Breast epithelium (tissue), 4 donors: ENCODE measurements at regions not wholly inside any gene's neighbourhood (a gene's known extent, or its start where the extent isn't known, plus 50 kb on each side); places are given as distances from the start of the nearest gene placed in this dataset.
"Not testable (repeated sequence)": the region's sequence is repeated elsewhere in the genome, so short reads cannot be mapped to it uniquely, and the experiment has no call there.

Source experiments
- DNase-seq, 2 donors: peaks; one replicate each; pipeline ENCODE4 v3.0.0-alpha.2; 2019; ENCODE audit warnings: low spot score in 2 of 2
- H3K27ac ChIP-seq, 2 donors: fragments of 200-600 bp; sonication (generic) in 1 of 2; one replicate each; pipeline ENCODE4 v1.5.1; 2016 to 2019; ENCODE audit warnings: mild to moderate bottlenecking in 1 of 2
- H3K27me3 ChIP-seq, 2 donors: fragments of 200-600 bp; sonication (generic) in 1 of 2; one replicate each; pipeline versions ENCODE4 v1.5.1 to v1.6.0; 2017 to 2019; ENCODE audit warnings: control low read depth in 1 of 2, mild to moderate bottlenecking in 1 of 2
- H3K36me3 ChIP-seq: fragments of 200-600 bp; one replicate; pipeline ENCODE4 v1.5.1; 2019
- H3K4me1 ChIP-seq, 2 donors: fragments of 200-600 bp; sonication (generic); one replicate each; pipeline ENCODE4 v1.5.1; 2016 to 2019; ENCODE audit warnings: control low read depth in 1 of 2
- H3K4me3 ChIP-seq, 3 donors: fragments of 200-600 bp; sonication (generic); 1 replicate in 2 of 3; 2 replicates in 1 of 3; pipeline ENCODE4 v1.5.1; 2016 to 2019; ENCODE audit warnings: mild to moderate bottlenecking in 3 of 3, moderate library complexity in 2 of 3
- H3K9me3 ChIP-seq, 2 donors: fragments of 200-600 bp; sonication (generic) in 1 of 2; one replicate each; pipeline ENCODE4 v1.5.1; 2016 to 2019; ENCODE audit warnings: control low read depth in 1 of 2
- POLR2A ChIP-seq: fragments of 450-650 bp; IDR thresholded peaks from one replicate; pipeline ENCODE4 v1.6.1; 2016; ENCODE audit warnings: antibody characterized with exemption, mild to moderate bottlenecking, moderate library complexity
- POLR2AphosphoS5 ChIP-seq, 3 donors: sonication (generic); formaldehyde crosslinking; IDR thresholded peaks; one replicate each; pipeline ENCODE4 v1.6.1; 2017; ENCODE audit warnings: antibody characterized with exemption in 3 of 3
- intact Hi-C: fragments of 100-400 bp; cut with DNase I; formaldehyde crosslinking; loops from one replicate; pipeline ENCODE4 v1.15.1; 2023; ENCODE audit warnings: low total_unique reads
- TF ChIP-seq, protein P1 (sequence below), 3 donors: fragments of 450-650 bp; IDR thresholded peaks; one replicate each; pipeline ENCODE4 v1.5.1; 2016 to 2017; ENCODE audit warnings: antibody characterized with exemption in 3 of 3, mild to moderate bottlenecking in 3 of 3, moderate library complexity in 3 of 3

DNA sequence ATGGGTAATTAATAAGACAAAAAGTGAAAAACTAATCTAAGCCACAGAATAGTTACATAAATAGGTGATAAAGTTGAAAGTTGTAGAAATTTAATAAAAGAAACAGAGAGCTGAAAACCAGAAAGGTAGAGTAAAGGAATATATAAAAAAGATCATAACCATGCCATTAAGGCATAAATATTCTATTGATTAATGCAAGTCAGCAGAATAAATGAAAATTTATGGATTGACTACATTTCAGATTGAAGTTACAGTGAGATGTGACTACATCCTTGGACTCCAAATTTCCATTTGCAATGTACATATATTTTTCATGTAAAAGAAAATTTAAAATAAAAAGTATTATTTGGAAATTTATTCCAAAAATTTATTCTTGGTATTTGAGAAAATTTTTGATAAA lies 1225.7 kb downstream of the OTOL1 start:
- TF ChIP-seq, protein P1, sequence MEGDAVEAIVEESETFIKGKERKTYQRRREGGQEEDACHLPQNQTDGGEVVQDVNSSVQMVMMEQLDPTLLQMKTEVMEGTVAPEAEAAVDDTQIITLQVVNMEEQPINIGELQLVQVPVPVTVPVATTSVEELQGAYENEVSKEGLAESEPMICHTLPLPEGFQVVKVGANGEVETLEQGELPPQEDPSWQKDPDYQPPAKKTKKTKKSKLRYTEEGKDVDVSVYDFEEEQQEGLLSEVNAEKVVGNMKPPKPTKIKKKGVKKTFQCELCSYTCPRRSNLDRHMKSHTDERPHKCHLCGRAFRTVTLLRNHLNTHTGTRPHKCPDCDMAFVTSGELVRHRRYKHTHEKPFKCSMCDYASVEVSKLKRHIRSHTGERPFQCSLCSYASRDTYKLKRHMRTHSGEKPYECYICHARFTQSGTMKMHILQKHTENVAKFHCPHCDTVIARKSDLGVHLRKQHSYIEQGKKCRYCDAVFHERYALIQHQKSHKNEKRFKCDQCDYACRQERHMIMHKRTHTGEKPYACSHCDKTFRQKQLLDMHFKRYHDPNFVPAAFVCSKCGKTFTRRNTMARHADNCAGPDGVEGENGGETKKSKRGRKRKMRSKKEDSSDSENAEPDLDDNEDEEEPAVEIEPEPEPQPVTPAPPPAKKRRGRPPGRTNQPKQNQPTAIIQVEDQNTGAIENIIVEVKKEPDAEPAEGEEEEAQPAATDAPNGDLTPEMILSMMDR (IDR thresholded peaks at IDR 0.05): no peak
- TF ChIP-seq POLR2A (no peak), POLR2AphosphoS5 (IDR thresholded peaks at IDR 0.05) (no peak)
- DNase-seq: no peak
- Histone ChIP-seq H3K9me3 (no peaks in the 10 kb centered on the region), H3K27me3 (no peaks in the 10 kb centered on the region), H3K27ac (no peak overlapping the region), H3K36me3 (no peaks in the 10 kb centered on the region), H3K4me1 (no peaks in the 10 kb centered on the region), H3K4me3 (no peak overlapping the region)
- intact Hi-C loops: no loop called here

DNA sequence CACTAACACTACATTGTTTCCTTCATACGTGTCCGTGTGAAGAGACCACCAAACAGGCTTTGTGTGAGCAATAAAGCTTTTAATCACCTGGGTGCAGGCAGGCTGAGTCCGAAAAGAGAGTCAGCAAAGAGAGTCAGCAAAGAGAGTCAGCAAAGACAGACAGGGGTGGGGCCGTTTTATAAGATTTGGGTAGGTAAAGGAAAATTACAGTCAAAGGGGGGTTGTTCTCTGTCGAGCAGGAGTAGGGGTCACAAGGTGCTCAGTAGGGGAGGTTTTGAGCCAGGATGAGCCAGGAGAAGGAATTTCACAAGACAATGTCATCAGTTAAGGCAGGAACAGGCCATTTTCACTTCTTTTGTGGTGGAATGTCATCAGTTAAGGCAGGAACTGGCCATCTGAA lies 1226.2 kb downstream of the OTOL1 start:
- H3K9me3 ChIP-seq, intact Hi-C loops, H3K27me3 ChIP-seq, DNase-seq, H3K4me1 ChIP-seq, H3K27ac ChIP-seq, H3K36me3 ChIP-seq, H3K4me3 ChIP-seq: not testable (repeated sequence)

DNA sequence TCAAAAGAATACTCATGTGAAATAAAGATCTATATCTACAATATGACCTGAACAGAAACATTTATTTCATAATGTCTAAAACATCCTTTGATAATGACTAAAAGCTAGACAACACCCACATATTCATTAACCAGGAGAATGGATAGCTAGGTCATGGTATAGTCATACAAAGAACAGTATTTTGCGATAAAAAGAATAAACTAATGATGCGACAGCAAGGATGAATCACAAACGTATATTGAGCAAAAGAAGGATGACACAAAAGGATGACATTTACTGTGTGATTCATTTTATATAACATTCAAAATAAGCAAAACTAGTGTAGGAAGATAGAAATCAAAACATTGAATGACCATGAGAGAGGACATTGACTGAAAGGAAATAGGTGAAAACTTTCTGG lies 1233.1 kb downstream of the OTOL1 start:
- no peaks in the 10 kb centered on the region for H3K36me3 ChIP-seq
- TF ChIP-seq POLR2AphosphoS5 (IDR thresholded peaks at IDR 0.05): no peak
- TF ChIP-seq, protein P1 (IDR thresholded peaks at IDR 0.05): no peak
- TF ChIP-seq POLR2A: no peak

DNA sequence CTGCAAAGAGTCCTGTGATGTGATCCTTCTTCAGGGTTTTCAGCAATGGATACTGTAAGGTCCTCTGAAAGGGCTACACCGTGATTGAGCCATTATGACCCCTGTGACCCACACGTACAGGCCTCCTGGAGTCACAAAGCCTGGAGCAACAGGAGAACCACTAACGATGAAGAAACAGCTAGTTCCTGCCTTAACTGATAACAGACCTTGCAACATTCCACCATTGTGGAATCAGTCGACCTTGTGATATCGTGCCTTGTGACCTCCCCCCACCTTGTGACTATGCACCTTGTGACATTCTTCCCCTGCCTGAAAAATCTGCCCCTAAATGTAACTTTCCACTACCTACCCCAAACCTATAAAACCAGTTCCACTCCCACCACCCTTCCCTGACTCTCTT lies 1235.4 kb downstream of the OTOL1 start:
- H3K27ac ChIP-seq, H3K27me3 ChIP-seq, intact Hi-C loops, H3K9me3 ChIP-seq, H3K4me1 ChIP-seq, H3K4me3 ChIP-seq, H3K36me3 ChIP-seq, DNase-seq: not testable (repeated sequence)

More for the DNA sequence above, 1233.1 kb downstream of the OTOL1 start:
- no peaks in the 10 kb centered on the region for H3K4me1 ChIP-seq
- H3K9me3 ChIP-seq: no peaks in the 10 kb centered on the region
- H3K27me3 ChIP-seq: no peaks in the 10 kb centered on the region
- no peak overlapping the region for H3K27ac ChIP-seq
- no peak for DNase-seq
- intact Hi-C loops: no loop called here
- H3K4me3 ChIP-seq: no peak overlapping the region

DNA sequence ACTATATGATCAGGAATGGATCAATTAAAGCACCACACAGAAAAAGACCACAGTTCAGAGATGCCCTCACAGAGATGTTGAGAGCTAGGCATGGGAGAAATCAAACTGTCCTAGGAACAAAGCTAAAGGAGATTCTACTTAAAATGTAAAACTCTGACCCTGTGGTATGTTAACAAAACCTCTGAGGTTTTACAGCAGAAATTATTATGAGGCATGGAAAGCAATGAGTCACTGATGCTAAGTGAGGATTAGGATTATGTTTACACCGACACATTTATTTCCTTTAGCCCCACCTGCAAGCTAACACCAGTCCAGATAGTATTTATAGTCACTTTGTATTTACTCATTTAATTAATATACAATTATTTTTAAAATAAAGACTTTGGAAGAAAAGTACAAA lies 1242.2 kb downstream of the OTOL1 start:
- H3K27ac ChIP-seq: no peak overlapping the region
- no peak for DNase-seq
- H3K36me3 ChIP-seq: no peaks in the 10 kb centered on the region
- no peaks in the 10 kb centered on the region for H3K4me1 ChIP-seq
- no peaks in the 10 kb centered on the region for H3K9me3 ChIP-seq
- intact Hi-C loops: no loop called here
- H3K4me3 ChIP-seq: no peak overlapping the region
- no peaks in the 10 kb centered on the region for H3K27me3 ChIP-seq
- TF ChIP-seq POLR2AphosphoS5 (IDR thresholded peaks at IDR 0.05): no peak
- TF ChIP-seq, protein P1 (IDR thresholded peaks at IDR 0.05): no peak
- no peak for TF ChIP-seq POLR2A

DNA sequence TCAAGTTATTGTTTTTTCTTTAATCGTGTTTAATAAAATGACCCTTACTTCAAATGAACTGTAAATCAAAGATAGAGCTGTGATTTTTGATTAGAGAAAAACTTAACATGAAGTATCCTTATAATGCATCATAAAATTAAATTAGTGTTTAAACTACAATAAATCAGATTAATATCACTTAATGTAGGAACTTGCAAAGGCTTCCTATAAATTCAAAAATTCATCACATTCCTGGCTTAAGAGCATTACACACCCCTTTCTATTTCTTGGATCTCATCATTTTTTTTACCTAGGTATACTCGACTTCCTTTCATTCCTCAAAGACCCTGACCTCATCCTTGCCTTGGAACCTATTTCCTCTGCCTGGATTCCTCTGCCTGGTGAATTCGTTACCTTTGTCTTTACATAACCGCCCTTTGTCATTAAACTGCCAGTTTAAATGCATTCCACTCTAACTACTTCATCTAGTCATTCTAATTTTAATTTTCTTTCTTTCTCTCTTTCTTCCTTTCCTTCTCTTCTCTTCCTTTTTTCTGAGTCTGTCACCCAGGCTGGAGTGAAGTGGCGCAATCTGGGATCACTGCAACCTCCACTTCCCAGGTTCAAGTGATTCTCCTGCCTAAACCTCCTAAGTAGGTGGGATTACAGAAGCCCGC lies 1244.5 kb downstream of the OTOL1 start:
- intact Hi-C loops: no loop called here

More for the DNA sequence above, 1244.5 kb downstream of the OTOL1 start:
- no peaks in the 10 kb centered on the region for H3K9me3 ChIP-seq
- H3K4me3 ChIP-seq: no peak overlapping the region
- no peaks in the 10 kb centered on the region for H3K4me1 ChIP-seq
- no peak for DNase-seq
- H3K27me3 ChIP-seq: no peaks in the 10 kb centered on the region
- H3K36me3 ChIP-seq: no peaks in the 10 kb centered on the region
- TF ChIP-seq, protein P1 (IDR thresholded peaks at IDR 0.05): no peak
- TF ChIP-seq POLR2AphosphoS5 (IDR thresholded peaks at IDR 0.05) (no peak), POLR2A (no peak)
- no peak overlapping the region for H3K27ac ChIP-seq
